ENCODE measurements at regions not wholly inside any gene's neighbourhood (a gene's known extent, or its start where the extent isn't known, plus 50 kb on each side); places are given as distances from the start of the nearest gene placed in this dataset.

GRCh38 chr18:34631093-34631966 lies 78.8 kb upstream of the DTNA start:
- no peaks in the 10 kb centered on the region for H3K36me3 Mint-ChIP-seq (ENCODE audit: low read depth)
- H3K4me3 Mint-ChIP-seq = no peak overlapping the region
- H3K9me3 Mint-ChIP-seq = no peaks in the 10 kb centered on the region
- intact Hi-C loops (cut with micrococcal nuclease) = no loop called here
- no peaks in the 10 kb centered on the region for H3K4me1 Mint-ChIP-seq (ENCODE audit: low read depth)
- H3K27me3 Mint-ChIP-seq (ENCODE audit: insufficient read depth) = no peaks in the 10 kb centered on the region
- no peak for DNase-seq (ENCODE audit: low spot score)
- no peak overlapping the region for H3K27ac Mint-ChIP-seq

GRCh38 chr18:34632321-34632720 lies 77.8 kb upstream of the DTNA start:
- no peaks in the 10 kb centered on the region for H3K36me3 Mint-ChIP-seq (ENCODE audit: low read depth)
- intact Hi-C loops (cut with micrococcal nuclease) = no loop called here
- DNase-seq (ENCODE audit: low spot score) = no peak
- H3K9me3 Mint-ChIP-seq = no peaks in the 10 kb centered on the region
- H3K27me3 Mint-ChIP-seq (ENCODE audit: insufficient read depth) = no peaks in the 10 kb centered on the region
- H3K27ac Mint-ChIP-seq = no peak overlapping the region
- H3K4me3 Mint-ChIP-seq = no peak overlapping the region
- no peaks in the 10 kb centered on the region for H3K4me1 Mint-ChIP-seq (ENCODE audit: low read depth)

GRCh38 chr18:34633368-34633767 lies 76.7 kb upstream of the DTNA start:
- H3K27ac Mint-ChIP-seq = no peak overlapping the region
- no peak for DNase-seq (ENCODE audit: low spot score)
- no peaks in the 10 kb centered on the region for H3K4me1 Mint-ChIP-seq (ENCODE audit: low read depth)
- intact Hi-C loops (cut with micrococcal nuclease) = no loop called here
- no peaks in the 10 kb centered on the region for H3K27me3 Mint-ChIP-seq (ENCODE audit: insufficient read depth)
- no peaks in the 10 kb centered on the region for H3K9me3 Mint-ChIP-seq
- H3K36me3 Mint-ChIP-seq (ENCODE audit: low read depth) = no peaks in the 10 kb centered on the region
- H3K4me3 Mint-ChIP-seq = no peak overlapping the region

DNA sequence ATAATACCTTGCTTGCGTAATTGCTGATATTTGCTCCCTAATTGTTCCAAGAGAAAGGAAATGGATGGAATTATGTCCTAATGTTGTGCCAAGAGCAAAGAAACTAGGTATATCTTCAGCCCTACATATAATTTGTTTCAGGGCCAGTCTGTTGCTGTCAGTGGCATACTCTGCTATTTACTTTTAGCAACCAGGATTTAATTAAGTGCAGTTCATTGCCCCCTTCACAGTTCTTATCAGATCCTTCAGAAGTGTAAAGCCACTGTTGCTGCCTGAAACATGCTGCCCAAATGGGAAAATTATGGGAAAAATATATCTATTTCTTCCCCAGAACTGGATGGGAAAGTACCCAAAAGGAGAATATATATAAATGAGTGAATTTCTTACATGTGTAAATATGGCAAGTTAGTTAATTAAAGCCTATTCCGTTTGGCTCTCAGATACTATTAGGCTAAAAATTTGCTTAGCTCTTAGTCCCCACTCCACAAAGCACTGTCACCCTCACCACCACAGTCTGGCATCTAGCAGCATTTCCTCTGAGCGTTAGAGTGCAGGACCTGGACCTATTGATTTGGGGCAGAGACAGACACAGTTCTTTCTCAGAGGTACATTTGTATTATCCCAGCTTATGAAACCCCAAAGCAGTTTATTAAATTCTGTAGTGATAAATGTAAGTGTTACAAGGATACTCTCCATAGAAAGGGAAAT lies 72.8 kb upstream of the DTNA start:
- intact Hi-C loops (cut with micrococcal nuclease) = no loop called here
- no peaks in the 10 kb centered on the region for H3K27me3 Mint-ChIP-seq (ENCODE audit: insufficient read depth)
- H3K36me3 Mint-ChIP-seq (ENCODE audit: low read depth) = no peaks in the 10 kb centered on the region
- H3K27ac Mint-ChIP-seq = no peak overlapping the region
- H3K9me3 Mint-ChIP-seq = no peaks in the 10 kb centered on the region
- no peak overlapping the region for H3K4me3 Mint-ChIP-seq
- DNase-seq (ENCODE audit: low spot score) = no peak
- H3K4me1 Mint-ChIP-seq (ENCODE audit: low read depth) = no peaks in the 10 kb centered on the region

DNA sequence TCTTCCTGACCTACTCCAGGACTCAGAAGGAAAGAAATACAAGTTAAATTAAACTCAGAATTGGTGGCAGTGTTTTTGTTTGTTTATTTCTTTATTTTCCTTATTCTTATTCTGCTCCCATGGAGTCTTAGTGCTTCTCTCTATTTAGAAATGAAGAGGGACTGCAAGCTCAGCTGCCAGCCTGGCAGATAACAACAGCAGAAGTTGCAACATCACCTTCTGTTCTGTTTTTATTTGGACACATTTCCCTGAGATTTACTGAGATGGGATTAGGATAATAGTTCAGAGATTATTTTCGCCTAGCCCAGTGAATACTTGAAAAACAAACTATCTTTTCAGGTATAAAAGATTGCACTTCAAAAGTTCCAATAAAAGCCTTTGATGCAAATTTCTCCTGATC lies 70.4 kb upstream of the DTNA start:
- Mint-ChIP-seq H3K27me3 (ENCODE audit: insufficient read depth) (no peaks in the 10 kb centered on the region), H3K4me1 (ENCODE audit: low read depth) (no peaks in the 10 kb centered on the region), H3K36me3 (ENCODE audit: low read depth) (no peaks in the 10 kb centered on the region), H3K9me3 (no peaks in the 10 kb centered on the region), H3K27ac (no peak overlapping the region), H3K4me3 (no peak overlapping the region)
- DNase-seq (ENCODE audit: low spot score) = no peak
- intact Hi-C loops (cut with micrococcal nuclease) = no loop called here

GRCh38 chr18:34640276-34640675 lies 69.8 kb upstream of the DTNA start:
- Mint-ChIP-seq H3K36me3 (ENCODE audit: low read depth) (no peaks in the 10 kb centered on the region), H3K9me3 (no peaks in the 10 kb centered on the region), H3K27me3 (ENCODE audit: insufficient read depth) (no peaks in the 10 kb centered on the region), H3K27ac (no peak overlapping the region), H3K4me3 (no peak overlapping the region), H3K4me1 (ENCODE audit: low read depth) (no peaks in the 10 kb centered on the region)
- DNase-seq (ENCODE audit: low spot score) = no peak
- intact Hi-C loops (cut with micrococcal nuclease) = no loop called here

- no peak for DNase-seq (ENCODE audit: low spot score)
- no peaks in the 10 kb centered on the region for H3K4me1 Mint-ChIP-seq (ENCODE audit: low read depth)
- H3K36me3 Mint-ChIP-seq (ENCODE audit: low read depth) = no peaks in the 10 kb centered on the region
- H3K27ac Mint-ChIP-seq = no peak overlapping the region
- intact Hi-C loops (cut with micrococcal nuclease) = no loop called here
- no peak overlapping the region for H3K4me3 Mint-ChIP-seq
- H3K27me3 Mint-ChIP-seq (ENCODE audit: insufficient read depth) = no peaks in the 10 kb centered on the region
- H3K9me3 Mint-ChIP-seq = no peaks in the 10 kb centered on the region
Measured at GRCh38 chr18:34643989-34644388, 66.1 kb upstream of the DTNA start.

GRCh38 chr18:34647251-34647650 lies 62.8 kb upstream of the DTNA start:
- no peak for DNase-seq (ENCODE audit: low spot score)
- Mint-ChIP-seq H3K9me3 (no peaks in the 10 kb centered on the region), H3K4me1 (ENCODE audit: low read depth) (no peaks in the 10 kb centered on the region), H3K36me3 (ENCODE audit: low read depth) (no peaks in the 10 kb centered on the region), H3K4me3 (no peak overlapping the region), H3K27ac (no peak overlapping the region), H3K27me3 (ENCODE audit: insufficient read depth) (peaks cover 3% of the 10 kb centered on the region)
- intact Hi-C loops (cut with micrococcal nuclease) = no loop called here

- peaks cover 6% of the 10 kb centered on the region for H3K27me3 Mint-ChIP-seq (ENCODE audit: insufficient read depth)
- no peak overlapping the region for H3K4me3 Mint-ChIP-seq
- DNase-seq (ENCODE audit: low spot score) = no peak
- no peak overlapping the region for H3K27ac Mint-ChIP-seq
- H3K9me3 Mint-ChIP-seq = no peaks in the 10 kb centered on the region
- no peaks in the 10 kb centered on the region for H3K4me1 Mint-ChIP-seq (ENCODE audit: low read depth)
- intact Hi-C loops (cut with micrococcal nuclease) = no loop called here
- no peaks in the 10 kb centered on the region for H3K36me3 Mint-ChIP-seq (ENCODE audit: low read depth)
Measured at GRCh38 chr18:34648269-34648985, 61.7 kb upstream of the DTNA start.

- no peaks in the 10 kb centered on the region for H3K9me3 Mint-ChIP-seq
- no peaks in the 10 kb centered on the region for H3K4me1 Mint-ChIP-seq (ENCODE audit: low read depth)
- peaks cover 6% of the 10 kb centered on the region for H3K27me3 Mint-ChIP-seq (ENCODE audit: insufficient read depth)
- DNase-seq (ENCODE audit: low spot score) = no peak
- no peak overlapping the region for H3K27ac Mint-ChIP-seq
- no peaks in the 10 kb centered on the region for H3K36me3 Mint-ChIP-seq (ENCODE audit: low read depth)
- intact Hi-C loops (cut with micrococcal nuclease) = no loop called here
- no peak overlapping the region for H3K4me3 Mint-ChIP-seq
Measured at GRCh38 chr18:34649080-34649479, 61.0 kb upstream of the DTNA start.

GRCh38 chr18:34650121-34650545 lies 60.0 kb upstream of the DTNA start:
- Mint-ChIP-seq H3K4me3 (no peak overlapping the region), H3K9me3 (no peaks in the 10 kb centered on the region), H3K4me1 (ENCODE audit: low read depth) (no peaks in the 10 kb centered on the region), H3K36me3 (ENCODE audit: low read depth) (no peaks in the 10 kb centered on the region), H3K27ac (no peak overlapping the region), H3K27me3 (ENCODE audit: insufficient read depth) (peaks cover 6% of the 10 kb centered on the region)
- intact Hi-C loops (cut with micrococcal nuclease) = no loop called here
- no peak for DNase-seq (ENCODE audit: low spot score)

- Mint-ChIP-seq H3K27me3 (ENCODE audit: insufficient read depth) (peaks cover 6% of the 10 kb centered on the region), H3K36me3 (ENCODE audit: low read depth) (no peaks in the 10 kb centered on the region), H3K4me1 (ENCODE audit: low read depth) (no peaks in the 10 kb centered on the region), H3K4me3 (no peak overlapping the region), H3K27ac (no peak overlapping the region), H3K9me3 (no peaks in the 10 kb centered on the region)
- intact Hi-C loops (cut with micrococcal nuclease) = no loop called here
- no peak for DNase-seq (ENCODE audit: low spot score)
Measured at GRCh38 chr18:34651586-34652369, 58.3 kb upstream of the DTNA start.
